ENCODE measurements at regions not wholly inside any gene's neighbourhood (a gene's known extent, or its start where the extent isn't known, plus 50 kb on each side); places are given as distances from the start of the nearest gene placed in this dataset.

DNA sequence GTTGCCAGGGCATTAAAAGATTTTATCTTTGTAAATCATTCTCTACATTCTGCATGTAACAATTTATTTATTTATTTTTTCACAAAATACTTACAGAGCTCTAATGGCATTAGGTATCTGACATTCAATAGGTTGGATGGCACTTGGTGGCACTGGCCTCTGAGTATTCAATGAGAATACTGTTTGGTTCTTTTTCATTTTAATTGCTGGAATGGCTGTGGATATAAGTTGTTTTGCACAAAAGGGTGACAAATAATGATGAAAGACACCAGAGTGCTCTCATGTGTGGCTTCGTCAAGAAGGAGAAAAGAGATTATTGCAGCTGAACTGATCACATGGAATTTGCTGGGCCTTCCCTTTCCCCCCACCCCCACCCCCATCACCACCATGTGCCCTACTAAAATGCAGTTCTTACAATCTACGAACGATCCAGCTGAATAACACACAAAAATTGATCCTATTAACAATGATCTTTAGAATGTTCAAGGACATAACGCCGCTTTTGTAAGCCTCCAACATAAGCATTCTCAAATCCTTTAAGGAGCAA, 195.2 kb upstream of the POU3F2 start:
- no peak for TF ChIP-seq CTCF (IDR thresholded peaks at IDR 0.05)
- no peak overlapping the region for H3K27ac ChIP-seq
- no peaks in the 10 kb centered on the region for H3K9me3 ChIP-seq
- intact Hi-C loops (cut with DNase I), result no loop called here
- H3K4me1 ChIP-seq, result no peaks in the 10 kb centered on the region
- H3K36me3 ChIP-seq, result no peaks in the 10 kb centered on the region
- DNase-seq (ENCODE audit: low spot score in 2 of 2), result no peak
- no peaks in the 10 kb centered on the region for H3K27me3 ChIP-seq
- no peak overlapping the region for H3K4me3 ChIP-seq

DNA sequence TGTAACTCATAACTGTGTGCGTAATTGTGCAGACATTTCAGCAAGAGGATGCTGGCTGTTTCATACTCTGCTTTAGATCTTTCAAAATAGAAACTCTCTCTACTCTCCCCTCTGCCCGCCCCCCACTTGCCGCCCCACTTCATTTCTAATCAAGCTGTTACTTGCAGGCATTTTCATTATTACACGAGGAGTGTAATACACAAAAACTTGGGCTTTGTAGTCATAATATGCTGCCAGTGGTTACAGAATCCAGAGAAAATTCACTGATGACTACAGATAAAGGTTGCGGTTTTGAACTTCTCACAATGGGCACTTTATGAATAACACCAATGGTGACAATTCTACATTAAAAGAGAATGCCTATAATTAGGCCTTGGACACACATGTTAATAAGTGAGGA, 194.0 kb upstream of the POU3F2 start:
- no peak overlapping the region for H3K4me3 ChIP-seq
- H3K4me1 ChIP-seq, result no peaks in the 10 kb centered on the region
- no peaks in the 10 kb centered on the region for H3K9me3 ChIP-seq
- H3K36me3 ChIP-seq, result no peaks in the 10 kb centered on the region
- TF ChIP-seq CTCF (IDR thresholded peaks at IDR 0.05), result no peak
- H3K27ac ChIP-seq, result no peak overlapping the region
- DNase-seq (ENCODE audit: low spot score in 2 of 2), result no peak
- intact Hi-C loops (cut with DNase I), result no loop called here
- no peaks in the 10 kb centered on the region for H3K27me3 ChIP-seq

GRCh38 chr6:98641949-98642719, 192.2 kb upstream of the POU3F2 start:
- Histone ChIP-seq H3K27ac (no peak overlapping the region), H3K36me3 (no peaks in the 10 kb centered on the region), H3K4me3 (no peak overlapping the region), H3K9me3 (no peaks in the 10 kb centered on the region), H3K27me3 (no peaks in the 10 kb centered on the region), H3K4me1 (no peaks in the 10 kb centered on the region)
- DNase-seq (ENCODE audit: low spot score in 2 of 2), result no peak
- intact Hi-C loops (cut with DNase I), result no loop called here
- no peak for TF ChIP-seq CTCF (IDR thresholded peaks at IDR 0.05)

- intact Hi-C loops (cut with DNase I), result no loop called here
- no peak for TF ChIP-seq CTCF (IDR thresholded peaks at IDR 0.05)
- H3K4me3 ChIP-seq, result no peak overlapping the region
- no peak overlapping the region for H3K27ac ChIP-seq
- no peak for DNase-seq (ENCODE audit: low spot score in 2 of 2)
- H3K4me1 ChIP-seq, result no peaks in the 10 kb centered on the region
- H3K9me3 ChIP-seq, result no peaks in the 10 kb centered on the region
- no peaks in the 10 kb centered on the region for H3K36me3 ChIP-seq
- no peaks in the 10 kb centered on the region for H3K27me3 ChIP-seq
These were observed 190.3 kb upstream of the POU3F2 start for GRCh38 chr6:98644063-98644462.

DNA sequence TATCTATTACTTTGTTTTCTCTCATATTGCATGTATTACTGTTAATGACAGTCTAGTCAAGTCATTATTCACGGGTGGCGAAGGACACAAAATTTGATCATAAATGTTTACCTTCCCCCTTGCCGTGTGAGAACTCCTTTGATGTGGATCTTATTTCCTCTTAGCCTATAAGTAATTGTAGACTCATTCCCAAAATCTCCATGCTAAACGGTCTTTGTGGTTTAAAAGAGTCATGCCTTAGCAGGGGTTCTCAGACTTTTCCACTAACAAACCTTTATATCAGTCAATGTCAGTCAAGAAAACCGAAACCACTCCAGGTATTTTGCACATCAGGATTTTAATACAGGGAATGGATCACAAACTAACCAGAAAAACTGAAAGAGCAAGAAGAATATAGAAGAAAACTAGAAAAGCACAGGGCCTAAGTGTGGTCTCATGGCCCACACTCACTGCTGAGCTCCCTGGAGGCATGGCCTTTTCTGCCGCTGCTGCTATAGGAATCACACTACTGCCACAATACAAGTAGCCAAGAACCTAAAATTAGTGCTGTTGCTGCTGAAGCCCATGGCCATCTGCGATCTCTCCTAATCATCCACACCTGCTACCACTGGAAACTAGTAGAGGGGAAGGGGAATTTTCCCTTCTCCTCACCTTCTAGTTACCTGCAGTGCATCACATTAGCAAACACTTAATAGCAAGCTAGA, 186.0 kb upstream of the POU3F2 start:
- no peaks in the 10 kb centered on the region for H3K9me3 ChIP-seq
- H3K27me3 ChIP-seq, result no peaks in the 10 kb centered on the region
- H3K36me3 ChIP-seq, result no peaks in the 10 kb centered on the region
- no peak for TF ChIP-seq CTCF (IDR thresholded peaks at IDR 0.05)
- intact Hi-C loops (cut with DNase I), result no loop called here
- no peak overlapping the region for H3K27ac ChIP-seq
- H3K4me3 ChIP-seq, result no peak overlapping the region
- no peak for DNase-seq (ENCODE audit: low spot score in 2 of 2)
- H3K4me1 ChIP-seq, result no peaks in the 10 kb centered on the region
